GM12873 (cell line): ENCODE measurements at regions not wholly inside any gene's neighbourhood (a gene's known extent, or its start where the extent isn't known, plus 50 kb on each side); places are given as distances from the start of the nearest gene placed in this dataset.

Experiments used
- CTCF ChIP-seq: IDR thresholded peaks from 2 replicates; pipeline ENCODE4 v1.5.1; 2012; ENCODE audit warnings: low read depth, mild to moderate bottlenecking, moderate library complexity, low read length, control low read depth; ENCODE audit not compliant: insufficient read depth; ENCODE audit errors: missing control alignments

GRCh38 chr6:81589465-81590313, 162.8 kb downstream of the TENT5A start:
- TF ChIP-seq CTCF, result no peak

- TF ChIP-seq CTCF, result no peak
These were observed 177.0 kb downstream of the TENT5A start for GRCh38 chr6:81575442-81575841.

- TF ChIP-seq CTCF, result no peak
These were observed 180.5 kb downstream of the TENT5A start for GRCh38 chr6:81572020-81572419.

- no peak for TF ChIP-seq CTCF
These were observed 181.8 kb downstream of the TENT5A start for GRCh38 chr6:81570681-81571080.

- TF ChIP-seq CTCF, result no peak
These were observed 183.5 kb downstream of the TENT5A start for GRCh38 chr6:81568973-81569372.

- TF ChIP-seq CTCF, result no peak
These were observed 187.4 kb downstream of the TENT5A start for GRCh38 chr6:81565071-81565470.

- no peak for TF ChIP-seq CTCF
These were observed 187.9 kb downstream of the TENT5A start for GRCh38 chr6:81564470-81565068.
